Ovary (tissue), 3 donors: ENCODE measurements at regions not wholly inside any gene's neighbourhood (a gene's known extent, or its start where the extent isn't known, plus 50 kb on each side); places are given as distances from the start of the nearest gene placed in this dataset.

ENCODE experiments used
- EP300 ChIP-seq: sonication (generic); formaldehyde crosslinking; IDR thresholded peaks from one replicate; pipeline ENCODE4 v1.6.1; 2017; ENCODE audit warnings: antibody characterized with exemption
- POLR2A ChIP-seq: fragments of 450-650 bp; IDR thresholded peaks from one replicate; pipeline ENCODE4 v1.6.1; 2017; ENCODE audit warnings: antibody characterized with exemption, mild to moderate bottlenecking, moderate library complexity
- TF ChIP-seq, protein P1 (sequence below), 3 donors: fragments of 450-650 bp in 2 of 3; fragments of 200-600 bp in 1 of 3; IDR thresholded peaks; one replicate each; pipeline versions ENCODE4 v1.5.1 to v1.8.0; 2016 to 2022; ENCODE audit warnings: antibody characterized with exemption in 3 of 3, mild to moderate bottlenecking in 1 of 3
- donor health status: DM: no; HTN: no; CAD: no.

DNA sequence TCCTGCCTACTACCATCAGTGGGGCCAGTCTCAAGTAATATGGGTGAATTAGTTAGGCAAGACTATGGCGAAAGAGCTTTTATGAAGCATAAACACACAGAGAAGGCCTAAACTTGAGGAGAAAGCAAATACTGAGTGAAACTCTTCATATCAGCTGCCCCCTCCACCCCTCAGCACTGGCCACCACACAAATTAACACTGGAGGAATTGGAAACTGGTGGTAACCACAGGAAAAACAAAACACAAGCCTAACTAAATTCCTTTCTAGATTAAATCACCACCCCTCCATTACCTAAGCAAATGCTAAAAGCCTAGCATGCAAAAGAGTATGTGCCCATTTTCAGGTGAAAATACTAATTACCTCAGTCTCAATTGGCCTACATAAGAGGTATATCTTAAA, 774.7 kb upstream of the NECTIN3 start:
- TF ChIP-seq POLR2A (no peak), EP300 (no peak)
- TF ChIP-seq, protein P1, sequence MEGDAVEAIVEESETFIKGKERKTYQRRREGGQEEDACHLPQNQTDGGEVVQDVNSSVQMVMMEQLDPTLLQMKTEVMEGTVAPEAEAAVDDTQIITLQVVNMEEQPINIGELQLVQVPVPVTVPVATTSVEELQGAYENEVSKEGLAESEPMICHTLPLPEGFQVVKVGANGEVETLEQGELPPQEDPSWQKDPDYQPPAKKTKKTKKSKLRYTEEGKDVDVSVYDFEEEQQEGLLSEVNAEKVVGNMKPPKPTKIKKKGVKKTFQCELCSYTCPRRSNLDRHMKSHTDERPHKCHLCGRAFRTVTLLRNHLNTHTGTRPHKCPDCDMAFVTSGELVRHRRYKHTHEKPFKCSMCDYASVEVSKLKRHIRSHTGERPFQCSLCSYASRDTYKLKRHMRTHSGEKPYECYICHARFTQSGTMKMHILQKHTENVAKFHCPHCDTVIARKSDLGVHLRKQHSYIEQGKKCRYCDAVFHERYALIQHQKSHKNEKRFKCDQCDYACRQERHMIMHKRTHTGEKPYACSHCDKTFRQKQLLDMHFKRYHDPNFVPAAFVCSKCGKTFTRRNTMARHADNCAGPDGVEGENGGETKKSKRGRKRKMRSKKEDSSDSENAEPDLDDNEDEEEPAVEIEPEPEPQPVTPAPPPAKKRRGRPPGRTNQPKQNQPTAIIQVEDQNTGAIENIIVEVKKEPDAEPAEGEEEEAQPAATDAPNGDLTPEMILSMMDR (IDR thresholded peaks at IDR 0.05), result no peak
